ENCODE measurements at regions not wholly inside any gene's neighbourhood (a gene's known extent, or its start where the extent isn't known, plus 50 kb on each side); places are given as distances from the start of the nearest gene placed in this dataset.

GRCh38 chr14:87261621-87262020, 731.4 kb downstream of the GALC start:
- Histone ChIP-seq H4K8ac (ENCODE audit: low read depth in 2 of 2, low read length in 2 of 2) (no peak overlapping the region), H3K9me1 (ENCODE audit: insufficient read depth, low read length) (no peaks in the 10 kb centered on the region), H3K36me3 (ENCODE audit: control insufficient read depth, insufficient read depth, low read length) (no peaks in the 10 kb centered on the region), H3K27me3 (ENCODE audit: control insufficient read depth, insufficient read depth, low read length) (no peaks in the 10 kb centered on the region), H3K14ac (replicated peaks; ENCODE audit: low read depth, low read length) (no peak overlapping the region), H2BK5ac (ENCODE audit: low read depth, low read length, poor library complexity, severe bottlenecking) (no peak overlapping the region), H3K23ac (ENCODE audit: low read depth, low read length) (no peak overlapping the region), H2AK5ac (ENCODE audit: low read depth, low read length) (no peak overlapping the region), H3K9ac (ENCODE audit: low read depth, low read length) (no peak overlapping the region), H3K56ac (ENCODE audit: extremely low read depth, insufficient read depth, low read length) (no peak overlapping the region), H2AK9ac (replicated peaks; ENCODE audit: low read depth, low read length, poor library complexity) (no peak overlapping the region), H4K20me1 (ENCODE audit: insufficient read depth, low read length) (no peaks in the 10 kb centered on the region), H4K5ac (ENCODE audit: low read depth, low read length) (no peak overlapping the region), H2BK20ac (ENCODE audit: low read depth, low read length) (no peak overlapping the region), H2BK120ac (ENCODE audit: low read depth, low read length) (no peak overlapping the region), H4K91ac (ENCODE audit: insufficient read depth, low read depth, low read length) (no peak overlapping the region), H3K79me1 (ENCODE audit: low read depth in 1 of 2, low read length in 2 of 2) (no peaks in the 10 kb centered on the region), H3K4me2 (ENCODE audit: low read depth, low read length) (no peak overlapping the region), H3K4ac (ENCODE audit: low read depth, low read length) (no peak overlapping the region), H3K4me1 (ENCODE audit: control insufficient read depth, insufficient read depth, low read length) (no peaks in the 10 kb centered on the region), H3K9me3 (ENCODE audit: control insufficient read depth, insufficient read depth, low read length) (no peaks in the 10 kb centered on the region), H3K4me3 (ENCODE audit: insufficient read depth, low read depth, low read length) (no peak overlapping the region), H3K27ac (ENCODE audit: insufficient read depth, low read length) (no peak overlapping the region), H3K18ac (ENCODE audit: low read depth, low read length) (no peak overlapping the region), H2BK15ac (ENCODE audit: low read depth, low read length) (no peak overlapping the region), H2AFZ (replicated peaks; ENCODE audit: low read length, poor library complexity) (no peak overlapping the region)
- intact Hi-C loops (cut with micrococcal nuclease) (no loop called here), dilution Hi-C loops (cut with HindIII; ENCODE audit: low sequenced_read_pairs, unreplicated experiment) (no loop called here), in situ Hi-C loops (cut with MboI; ENCODE audit: low sequenced_read_pairs) (no loop called here)
- no CpG with 5 or more reads among the region's 2 CpGs for WGBS, 2 experiments (ENCODE audit: extremely low coverage in 2 of 2, insufficient read length in 1 of 2)
- ATAC-seq (ENCODE audit: low read depth), result no peak
- TF ChIP-seq, protein P1, sequence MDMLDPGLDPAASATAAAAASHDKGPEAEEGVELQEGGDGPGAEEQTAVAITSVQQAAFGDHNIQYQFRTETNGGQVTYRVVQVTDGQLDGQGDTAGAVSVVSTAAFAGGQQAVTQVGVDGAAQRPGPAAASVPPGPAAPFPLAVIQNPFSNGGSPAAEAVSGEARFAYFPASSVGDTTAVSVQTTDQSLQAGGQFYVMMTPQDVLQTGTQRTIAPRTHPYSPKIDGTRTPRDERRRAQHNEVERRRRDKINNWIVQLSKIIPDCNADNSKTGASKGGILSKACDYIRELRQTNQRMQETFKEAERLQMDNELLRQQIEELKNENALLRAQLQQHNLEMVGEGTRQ (IDR thresholded peaks at IDR 0.05; ENCODE audit: low read depth, low read length), result no peak
- TF ChIP-seq CEBPB (IDR thresholded peaks at IDR 0.05; ENCODE audit: low read depth, low read length) (no peak), SMC3 (IDR thresholded peaks at IDR 0.05; ENCODE audit: low read depth, low read length) (no peak), BHLHE40 (IDR thresholded peaks at IDR 0.05; ENCODE audit: low read depth, low read length) (no peak), RFX5 (IDR thresholded peaks at IDR 0.05; ENCODE audit: low read depth, low read length) (no peak), MAZ (IDR thresholded peaks at IDR 0.05; ENCODE audit: borderline replicate concordance, low read depth, low read length) (no peak), RAD21 (IDR thresholded peaks at IDR 0.05; ENCODE audit: low read length) (no peak), MAFK (IDR thresholded peaks at IDR 0.05; ENCODE audit: low read depth, low read length) (no peak), CTCF (conservative IDR thresholded peaks at IDR 0.05; ENCODE audit: low read depth, low read length) (no peak), RCOR1 (IDR thresholded peaks at IDR 0.05; ENCODE audit: insufficient replicate concordance, low read length) (no peak), FOS (IDR thresholded peaks at IDR 0.05; ENCODE audit: low read depth, low read length) (no peak), NFE2L2 (IDR thresholded peaks at IDR 0.05; ENCODE audit: low read depth, low read length) (no peak), POLR2A (IDR thresholded peaks at IDR 0.05; ENCODE audit: low read depth, low read length) (no peak), CHD1 (IDR thresholded peaks at IDR 0.05; ENCODE audit: low read depth, low read length) (no peak), MXI1 (IDR thresholded peaks at IDR 0.05; ENCODE audit: borderline replicate concordance, low read depth, low read length) (no peak)
- TF ChIP-seq, protein P2, sequence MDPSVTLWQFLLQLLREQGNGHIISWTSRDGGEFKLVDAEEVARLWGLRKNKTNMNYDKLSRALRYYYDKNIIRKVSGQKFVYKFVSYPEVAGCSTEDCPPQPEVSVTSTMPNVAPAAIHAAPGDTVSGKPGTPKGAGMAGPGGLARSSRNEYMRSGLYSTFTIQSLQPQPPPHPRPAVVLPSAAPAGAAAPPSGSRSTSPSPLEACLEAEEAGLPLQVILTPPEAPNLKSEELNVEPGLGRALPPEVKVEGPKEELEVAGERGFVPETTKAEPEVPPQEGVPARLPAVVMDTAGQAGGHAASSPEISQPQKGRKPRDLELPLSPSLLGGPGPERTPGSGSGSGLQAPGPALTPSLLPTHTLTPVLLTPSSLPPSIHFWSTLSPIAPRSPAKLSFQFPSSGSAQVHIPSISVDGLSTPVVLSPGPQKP (IDR thresholded peaks at IDR 0.05; ENCODE audit: borderline replicate concordance, low read depth, low read length), result no peak
- BruUV-seq (replicated peaks), result no TSS peak
- POLR2A ChIA-PET (ENCODE audit: unreplicated experiment), result no interaction called here
- CTCF ChIA-PET, result no interaction called here
- DNase-seq, result no peak

All from IMR-90 (cell line).